Transverse colon (tissue), 4 donors: ENCODE measurements at regions not wholly inside any gene's neighbourhood (a gene's known extent, or its start where the extent isn't known, plus 50 kb on each side); places are given as distances from the start of the nearest gene placed in this dataset.

Experiments
- DNase-seq: peaks from one replicate; pipeline ENCODE4 v3.0.0-alpha.2; 2019
- H3K27ac ChIP-seq, 4 donors: fragments of 200-600 bp; sonication (generic); 2 replicates each; pipeline ENCODE4 v1.5.1; 2016 to 2018; ENCODE audit warnings: inconsistent platforms in 4 of 4
- H3K27me3 ChIP-seq: fragments of 200-600 bp; sonication (generic); 2 replicates; pipeline ENCODE4 v1.5.1; 2017; ENCODE audit warnings: inconsistent platforms
- H3K36me3 ChIP-seq, 4 donors: fragments of 200-600 bp; sonication (generic); 2 replicates each; pipeline ENCODE4 v1.5.1; 2017 to 2019; ENCODE audit warnings: inconsistent platforms in 4 of 4
- H3K4me1 ChIP-seq, 4 donors: fragments of 200-600 bp; sonication (generic); 2 replicates each; pipeline ENCODE4 v1.5.1; 2017 to 2020; ENCODE audit warnings: inconsistent platforms in 4 of 4
- H3K4me3 ChIP-seq, 4 donors: fragments of 200-600 bp; sonication (generic); 1 replicate in 1 of 4; 2 replicates in 3 of 4; pipeline versions ENCODE4 v1.5.1 to v1.6.1; 2017 to 2019; ENCODE audit warnings: inconsistent platforms in 4 of 4
- H3K9me3 ChIP-seq, 2 donors: fragments of 200-600 bp; sonication (generic); 2 replicates each; pipeline ENCODE4 v1.5.1; 2017 to 2019; ENCODE audit warnings: inconsistent platforms in 2 of 2
- CTCF ChIP-seq, 5 experiments: fragments of 200-600 bp in 3 of 5; fragments of 450-650 bp in 2 of 5; sonication (generic) in 3 of 5; IDR thresholded peaks; 1 replicate in 2 of 5; 2 replicates in 3 of 5; pipeline ENCODE4 v1.5.1; 2016 to 2017; ENCODE audit warnings: antibody characterized with exemption in 5 of 5, inconsistent platforms in 3 of 5, mild to moderate bottlenecking in 2 of 5, moderate library complexity in 1 of 5
- EP300 ChIP-seq: sonication (generic); formaldehyde crosslinking; IDR thresholded peaks from one replicate; pipeline ENCODE4 v1.6.1; 2017; ENCODE audit warnings: antibody characterized with exemption, low read depth
- POLR2A ChIP-seq: fragments of 450-650 bp; IDR thresholded peaks from one replicate; pipeline ENCODE4 v1.6.1; 2016; ENCODE audit warnings: antibody characterized with exemption, mild to moderate bottlenecking, moderate library complexity
- POLR2AphosphoS5 ChIP-seq, 3 donors: sonication (generic); formaldehyde crosslinking; IDR thresholded peaks; one replicate each; pipeline ENCODE4 v1.6.1; 2016; ENCODE audit warnings: antibody characterized with exemption in 3 of 3
- WGBS, 2 donors: methylation state at CpG; one replicate each; pipeline ENCODE4 v1.1.5; 2018; ENCODE audit warnings: low coverage in 1 of 2; 5-methylcytosine and 5-hydroxymethylcytosine counted together
- in situ Hi-C, 4 donors: fragments of 200-750 bp; cut with MboI; loops; one replicate each; pipeline versions ENCODE4 v1.15.0 to v1.15.1; 2017; ENCODE audit warnings: low sequenced_read_pairs in 3 of 4, low pct_ligation_motif_present in 1 of 4, low pct_unique_long_range_greater_than_20kb in 1 of 4
- intact Hi-C: fragments of 100-400 bp; cut with DNase I; formaldehyde crosslinking; loops from one replicate; pipeline ENCODE4 v1.15.1; 2023; ENCODE audit warnings: low total_unique reads

GRCh38 chr4:28799696-28800095, 1920.5 kb upstream of the PCDH7 start:
- H3K4me1 ChIP-seq = no peaks in the 10 kb centered on the region
- intact Hi-C loops (no loop called here), in situ Hi-C loops (no loop called here)
- no peaks in the 10 kb centered on the region for H3K36me3 ChIP-seq
- no peak for DNase-seq
- no peak for TF ChIP-seq POLR2A
- no peak for TF ChIP-seq EP300
- no peak for TF ChIP-seq POLR2AphosphoS5 (IDR thresholded peaks at IDR 0.05)
- TF ChIP-seq CTCF (IDR thresholded peaks at IDR 0.05) = no peak
- no peak overlapping the region for H3K4me3 ChIP-seq
- WGBS, 2 donors = 70 to 71% methylated on average over 2 of the region's 2 CpGs
- H3K27ac ChIP-seq = no peak overlapping the region
- H3K27me3 ChIP-seq = no peaks in the 10 kb centered on the region
- H3K9me3 ChIP-seq = no peaks in the 10 kb centered on the region

GRCh38 chr4:28811025-28811424, 1909.1 kb upstream of the PCDH7 start:
- TF ChIP-seq POLR2A = no peak
- no peak for TF ChIP-seq EP300
- no peak for TF ChIP-seq POLR2AphosphoS5 (IDR thresholded peaks at IDR 0.05)
- WGBS, 2 donors = 63 to 77% methylated on average over 2 of the region's 2 CpGs
- intact Hi-C loops = no loop called here

GRCh38 chr4:28822163-28822562, 1898.0 kb upstream of the PCDH7 start:
- Histone ChIP-seq H3K27me3 (no peaks in the 10 kb centered on the region), H3K36me3 (no peaks in the 10 kb centered on the region), H3K4me3 (no peak overlapping the region), H3K27ac (no peak overlapping the region), H3K4me1 (no peaks in the 10 kb centered on the region), H3K9me3 (no peaks in the 10 kb centered on the region)
- intact Hi-C loops = no loop called here
- no peak for DNase-seq
- no peak for TF ChIP-seq POLR2AphosphoS5 (IDR thresholded peaks at IDR 0.05)
- TF ChIP-seq CTCF (IDR thresholded peaks at IDR 0.05) = no peak
- TF ChIP-seq EP300 = no peak
- TF ChIP-seq POLR2A = no peak
- in situ Hi-C loops = no loop called here

More at GRCh38 chr4:28811025-28811424, 1909.1 kb upstream of the PCDH7 start:
- no peak for DNase-seq
- Histone ChIP-seq H3K36me3 (no peaks in the 10 kb centered on the region), H3K9me3 (no peaks in the 10 kb centered on the region), H3K27ac (no peak overlapping the region), H3K27me3 (no peaks in the 10 kb centered on the region), H3K4me1 (no peaks in the 10 kb centered on the region), H3K4me3 (no peak overlapping the region)
- in situ Hi-C loops = no loop called here

- Histone ChIP-seq H3K4me3 (no peak overlapping the region), H3K9me3 (no peaks in the 10 kb centered on the region), H3K4me1 (no peaks in the 10 kb centered on the region), H3K27ac (no peak overlapping the region), H3K36me3 (no peaks in the 10 kb centered on the region), H3K27me3 (no peaks in the 10 kb centered on the region)
- WGBS, 2 donors = 94% methylated on average over 24 of the region's 24 CpGs; no CpG with 5 or more reads in 1 of the 2 donors
- in situ Hi-C loops = no loop called here
- intact Hi-C loops = no loop called here
- no peak for DNase-seq
- TF ChIP-seq EP300 = no peak
- TF ChIP-seq CTCF (IDR thresholded peaks at IDR 0.05) = no peak
- TF ChIP-seq POLR2A = no peak
- TF ChIP-seq POLR2AphosphoS5 (IDR thresholded peaks at IDR 0.05) = no peak
These were observed 1892.3 kb upstream of the PCDH7 start for GRCh38 chr4:28827866-28828265.

GRCh38 chr4:28831867-28832266, 1888.3 kb upstream of the PCDH7 start:
- no peaks in the 10 kb centered on the region for H3K4me1 ChIP-seq
- 84 to 89% methylated on average over 3 of the region's 3 CpGs for WGBS, 2 donors
- no peaks in the 10 kb centered on the region for H3K36me3 ChIP-seq
- intact Hi-C loops = no loop called here
- TF ChIP-seq CTCF (IDR thresholded peaks at IDR 0.05) (no peak), POLR2A (no peak), POLR2AphosphoS5 (IDR thresholded peaks at IDR 0.05) (no peak), EP300 (no peak)
- no peak overlapping the region for H3K4me3 ChIP-seq
- in situ Hi-C loops = no loop called here
- no peaks in the 10 kb centered on the region for H3K27me3 ChIP-seq
- no peak for DNase-seq
- H3K9me3 ChIP-seq = no peaks in the 10 kb centered on the region
- H3K27ac ChIP-seq = no peak overlapping the region
